Neural progenitor cell (in vitro differentiated cells): ENCODE measurements at regions not wholly inside any gene's neighbourhood (a gene's known extent, or its start where the extent isn't known, plus 50 kb on each side); places are given as distances from the start of the nearest gene placed in this dataset.

Experiments used
- CTCF ChIP-seq: fragments of 200-600 bp; sonication (generic); IDR thresholded peaks from 2 replicates; pipeline ENCODE4 v1.5.1; 2017; ENCODE audit warnings: antibody characterized with exemption, mild to moderate bottlenecking
- EZH2 ChIP-seq: fragments of 200-600 bp; sonication (generic); IDR thresholded peaks from 2 replicates; pipeline ENCODE4 v1.6.1; 2017; ENCODE audit warnings: antibody characterized with exemption, mild to moderate bottlenecking, moderate library complexity
- EZH2phosphoT487 ChIP-seq: fragments of 200-600 bp; sonication (generic); IDR thresholded peaks from 2 replicates; pipeline ENCODE4 v1.6.1; 2017; ENCODE audit warnings: antibody characterized with exemption

GRCh38 chr16:5556158-5556810 is 458.7 kb upstream of the EEF2KMT start:
- TF ChIP-seq CTCF: no peak
- no peak for TF ChIP-seq EZH2
- no peak for TF ChIP-seq EZH2phosphoT487
